Neutrophil (primary cell): ENCODE measurements at regions not wholly inside any gene's neighbourhood (a gene's known extent, or its start where the extent isn't known, plus 50 kb on each side); places are given as distances from the start of the nearest gene placed in this dataset.

ENCODE experiments used
- H3K27ac ChIP-seq: fragments of 200-600 bp; sonication (generic); 2 replicates; pipeline ENCODE4 v1.5.1; 2016; ENCODE audit warnings: mild to moderate bottlenecking, moderate library complexity
- H3K27me3 ChIP-seq: fragments of 200-600 bp; sonication (generic); 2 replicates; pipeline ENCODE4 v1.6.0; 2016; ENCODE audit warnings: mild to moderate bottlenecking
- H3K36me3 ChIP-seq: fragments of 200-600 bp; sonication (generic); 2 replicates; pipeline ENCODE4 v1.5.1; 2017
- H3K4me1 ChIP-seq, 2 experiments: fragments of 200-600 bp in 1 of 2; sonication (generic) in 1 of 2; 1 replicate in 1 of 2; 2 replicates in 1 of 2; pipeline versions ENCODE4 v1.5.1 to v1.6.1; 2013 to 2016; ENCODE audit warnings: low read depth in 1 of 2, low read length in 1 of 2, mild to moderate bottlenecking in 1 of 2, moderate library complexity in 1 of 2; ENCODE audit not compliant: control insufficient read depth in 1 of 2, insufficient read depth in 1 of 2
- H3K4me3 ChIP-seq, 2 experiments: fragments of 200-600 bp in 1 of 2; sonication (generic) in 1 of 2; 1 replicate in 1 of 2; 2 replicates in 1 of 2; pipeline ENCODE4 v1.5.1; 2013 to 2016; ENCODE audit warnings: low read depth in 1 of 2, low read length in 1 of 2, mild to moderate bottlenecking in 1 of 2, moderate library complexity in 1 of 2
- H3K9me3 ChIP-seq: fragments of 200-600 bp; sonication (generic); 2 replicates; pipeline ENCODE4 v1.5.1; 2016
- TF ChIP-seq, protein P1 (sequence below): fragments of 200-600 bp; sonication (generic); IDR thresholded peaks from 2 replicates; pipeline ENCODE4 v1.5.1; 2016; ENCODE audit warnings: antibody characterized with exemption

DNA sequence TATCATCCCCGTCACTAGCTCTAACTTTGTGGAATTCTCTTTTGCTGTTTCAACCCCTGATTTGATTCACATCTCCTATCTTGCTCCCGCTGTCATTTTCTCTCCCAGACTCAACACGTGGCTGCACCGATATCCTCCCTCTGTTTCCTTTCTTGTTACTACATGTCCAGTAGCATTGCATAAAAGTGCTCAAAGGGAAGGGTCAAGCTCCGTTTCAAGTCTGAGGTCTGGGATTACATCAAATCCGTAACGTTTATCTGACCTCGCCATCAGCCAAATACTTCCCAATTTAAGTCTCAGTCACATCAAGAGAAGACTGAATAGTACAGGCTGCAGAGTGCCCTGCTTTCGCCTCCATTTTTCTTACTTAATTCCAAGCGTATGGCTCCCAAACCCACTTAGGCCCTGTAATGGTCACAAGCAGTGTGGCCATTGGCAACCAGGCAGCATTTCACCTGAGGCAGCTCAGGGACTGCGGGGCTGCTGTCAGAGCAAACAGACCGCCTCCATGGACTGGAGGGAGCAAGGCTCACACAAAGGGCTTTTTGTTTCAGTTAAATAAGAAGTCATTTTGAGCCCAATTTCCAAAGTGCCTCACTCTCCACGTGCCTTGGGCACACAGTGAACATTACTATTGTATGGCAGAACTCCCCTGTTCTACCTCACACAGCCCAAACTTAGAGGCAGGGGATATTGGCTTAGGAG is 217.8 kb downstream of the BCL11A start:
- H3K36me3 ChIP-seq, result no peaks in the 10 kb centered on the region
- peak overlapping the region; percentile 61 for H3K27ac ChIP-seq
- TF ChIP-seq, protein P1, sequence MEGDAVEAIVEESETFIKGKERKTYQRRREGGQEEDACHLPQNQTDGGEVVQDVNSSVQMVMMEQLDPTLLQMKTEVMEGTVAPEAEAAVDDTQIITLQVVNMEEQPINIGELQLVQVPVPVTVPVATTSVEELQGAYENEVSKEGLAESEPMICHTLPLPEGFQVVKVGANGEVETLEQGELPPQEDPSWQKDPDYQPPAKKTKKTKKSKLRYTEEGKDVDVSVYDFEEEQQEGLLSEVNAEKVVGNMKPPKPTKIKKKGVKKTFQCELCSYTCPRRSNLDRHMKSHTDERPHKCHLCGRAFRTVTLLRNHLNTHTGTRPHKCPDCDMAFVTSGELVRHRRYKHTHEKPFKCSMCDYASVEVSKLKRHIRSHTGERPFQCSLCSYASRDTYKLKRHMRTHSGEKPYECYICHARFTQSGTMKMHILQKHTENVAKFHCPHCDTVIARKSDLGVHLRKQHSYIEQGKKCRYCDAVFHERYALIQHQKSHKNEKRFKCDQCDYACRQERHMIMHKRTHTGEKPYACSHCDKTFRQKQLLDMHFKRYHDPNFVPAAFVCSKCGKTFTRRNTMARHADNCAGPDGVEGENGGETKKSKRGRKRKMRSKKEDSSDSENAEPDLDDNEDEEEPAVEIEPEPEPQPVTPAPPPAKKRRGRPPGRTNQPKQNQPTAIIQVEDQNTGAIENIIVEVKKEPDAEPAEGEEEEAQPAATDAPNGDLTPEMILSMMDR, result no peak
- peaks cover 32 to 33% of the 10 kb centered on the region in 2 experiments for H3K4me1 ChIP-seq
- no peaks in the 10 kb centered on the region for H3K27me3 ChIP-seq
- H3K4me3 ChIP-seq, result peak overlapping the region in 1 of 2 experiments; percentile 13
- no peaks in the 10 kb centered on the region for H3K9me3 ChIP-seq

DNA sequence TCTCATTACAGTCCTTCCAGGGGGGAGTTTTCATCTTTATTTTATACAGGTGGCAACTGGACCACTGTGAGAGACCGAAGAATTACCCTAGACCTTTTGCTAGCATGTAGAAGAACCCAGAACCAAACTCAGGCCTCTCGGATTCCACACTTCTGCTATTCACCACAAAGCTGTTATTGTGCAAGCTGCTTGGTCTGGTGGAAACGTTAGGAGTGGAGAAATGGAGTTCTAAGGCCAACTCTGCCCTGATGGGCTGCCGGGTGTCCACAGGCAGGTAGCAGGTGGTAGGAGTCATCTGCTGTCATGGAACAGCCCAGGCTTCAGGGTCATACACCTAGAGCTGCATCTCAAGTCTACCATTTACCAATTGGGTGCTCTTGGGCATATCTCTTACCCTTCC is 218.8 kb downstream of the BCL11A start:
- Histone ChIP-seq H3K4me3 (no peak overlapping the region), H3K9me3 (no peaks in the 10 kb centered on the region), H3K36me3 (no peaks in the 10 kb centered on the region), H3K27me3 (no peaks in the 10 kb centered on the region), H3K27ac (peak overlapping the region; percentile 61), H3K4me1 (peaks cover 32 to 33% of the 10 kb centered on the region in 2 experiments)
- TF ChIP-seq, protein P1, result no peak

DNA sequence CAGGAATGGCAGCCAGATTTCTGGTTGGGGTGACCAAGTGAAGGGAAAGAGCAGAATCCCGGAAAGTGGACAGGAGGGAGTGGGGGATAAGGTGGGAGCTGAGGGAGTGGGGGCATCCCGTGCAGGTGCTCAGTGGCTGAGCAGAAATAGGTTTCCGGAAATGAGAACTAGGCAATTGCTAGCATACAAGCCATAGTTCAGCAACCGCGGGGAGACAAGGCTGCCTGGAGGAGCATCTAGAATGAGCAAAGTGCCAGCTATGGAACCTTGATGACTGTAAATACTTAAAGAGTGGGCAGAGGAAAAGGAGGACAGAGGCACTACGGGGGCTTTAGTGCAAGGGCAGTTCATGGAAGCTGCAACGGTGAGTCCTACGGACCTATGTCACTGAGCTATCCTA is 220.2 kb downstream of the BCL11A start:
- no peaks in the 10 kb centered on the region for H3K27me3 ChIP-seq
- H3K4me1 ChIP-seq, result peaks cover 32 to 33% of the 10 kb centered on the region in 2 experiments
- TF ChIP-seq, protein P1, result no peak
- no peaks in the 10 kb centered on the region for H3K36me3 ChIP-seq
- no peaks in the 10 kb centered on the region for H3K9me3 ChIP-seq
- no peak overlapping the region for H3K4me3 ChIP-seq
- no peak overlapping the region for H3K27ac ChIP-seq

DNA sequence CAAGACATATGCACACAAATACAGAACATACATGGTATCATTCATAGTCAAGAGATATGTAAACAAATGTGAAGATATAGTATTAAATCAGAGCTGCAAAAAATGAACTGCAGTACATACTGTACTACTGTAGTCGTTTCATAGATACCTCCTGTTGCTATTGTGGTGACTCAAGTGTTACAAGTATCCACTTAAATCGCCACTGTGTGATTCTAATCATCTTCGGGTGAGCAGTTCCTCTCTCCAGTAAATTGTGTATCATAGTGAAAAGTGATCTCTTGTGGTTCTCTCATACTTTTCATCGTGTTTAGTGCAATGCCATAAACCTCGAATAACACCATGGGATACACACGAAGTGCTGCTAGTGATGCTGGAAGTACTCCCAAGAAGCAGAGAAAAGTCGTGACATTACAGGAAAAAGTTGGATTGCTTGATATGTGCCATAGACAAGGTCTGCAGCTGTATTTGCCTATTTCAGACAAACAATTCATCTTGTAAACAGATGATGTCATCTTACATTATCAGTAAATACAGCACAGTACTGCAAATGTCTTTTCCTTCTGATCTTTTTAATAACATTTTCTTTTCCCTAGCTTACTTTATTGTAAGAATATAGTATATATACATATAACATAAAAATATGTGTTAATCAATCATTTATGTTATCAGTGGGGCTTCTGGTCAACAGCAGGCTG is 222.2 kb downstream of the BCL11A start:
- TF ChIP-seq, protein P1, result no peak
- Histone ChIP-seq H3K27ac (no peak overlapping the region), H3K4me1 (peaks cover 23 to 24% of the 10 kb centered on the region in 2 experiments), H3K27me3 (no peaks in the 10 kb centered on the region), H3K9me3 (no peaks in the 10 kb centered on the region), H3K4me3 (no peak overlapping the region), H3K36me3 (no peaks in the 10 kb centered on the region)

DNA sequence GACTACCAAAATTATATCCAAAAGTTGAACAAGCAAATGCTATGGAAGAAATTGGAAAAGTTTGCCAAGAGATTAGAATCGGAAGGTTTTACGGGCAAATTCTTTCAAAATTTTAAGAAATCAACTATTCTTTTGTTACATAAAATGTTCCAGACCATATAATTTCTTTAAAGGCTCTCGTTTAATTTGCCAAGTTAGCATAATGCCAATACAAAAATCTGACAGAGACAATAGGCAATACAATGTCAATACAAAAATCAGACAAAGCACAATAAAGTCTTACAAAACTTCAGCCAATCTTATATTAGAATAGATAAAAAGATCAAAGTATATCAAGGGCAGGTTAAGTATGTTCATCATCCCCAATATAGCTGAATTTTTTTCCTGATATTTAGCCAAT is 224.2 kb downstream of the BCL11A start:
- Histone ChIP-seq H3K36me3 (no peaks in the 10 kb centered on the region), H3K9me3 (no peaks in the 10 kb centered on the region), H3K4me3 (no peak overlapping the region), H3K27me3 (no peaks in the 10 kb centered on the region), H3K27ac (no peak overlapping the region), H3K4me1 (peaks cover 3% of the 10 kb centered on the region in 2 experiments)
- TF ChIP-seq, protein P1, result no peak
